ENCODE measurements at regions not wholly inside any gene's neighbourhood (a gene's known extent, or its start where the extent isn't known, plus 50 kb on each side); places are given as distances from the start of the nearest gene placed in this dataset.

DNA sequence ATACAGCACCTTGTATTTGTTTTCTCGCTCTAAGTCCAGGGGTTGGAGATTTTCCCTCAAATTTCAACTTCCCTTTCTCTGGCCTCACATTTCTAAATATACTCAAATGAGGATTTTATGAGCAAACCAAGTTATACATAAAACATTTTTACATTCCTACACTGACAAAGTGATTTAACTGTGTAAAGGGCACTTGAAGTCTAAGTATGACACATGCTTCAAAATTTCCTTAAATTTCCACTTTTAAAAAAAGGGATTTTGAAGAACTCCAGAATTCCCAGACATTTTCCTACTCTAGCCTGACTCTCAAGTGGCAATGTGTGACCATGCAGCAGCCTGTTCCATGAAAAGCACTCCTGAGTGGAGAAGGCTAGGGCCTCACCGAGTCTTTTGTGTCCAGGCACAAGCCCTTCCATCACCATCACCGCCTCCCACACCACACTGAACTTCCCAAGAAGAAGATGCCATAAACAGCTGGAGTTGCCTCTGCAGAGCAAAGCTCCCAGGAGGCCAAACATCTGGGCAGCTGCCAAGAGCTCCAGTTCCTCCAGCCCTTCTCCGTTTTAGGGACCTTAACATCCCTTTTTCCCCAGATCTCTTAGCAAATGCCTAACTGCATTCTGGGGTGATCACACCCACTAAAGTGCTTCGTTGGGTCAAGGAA is 68.9 kb downstream of the NCR2 start:
- DNase-seq (ENCODE audit: low read depth in 4 of 4, low spot score in 3 of 4) = no peak

GRCh38 chr6:41405941-41406727 is 70.7 kb downstream of the NCR2 start:
- DNase-seq (ENCODE audit: low read depth in 4 of 4, low spot score in 3 of 4) = no peak

- DNase-seq (ENCODE audit: low read depth in 4 of 4, low spot score in 3 of 4) = no peak
These were observed 71.5 kb downstream of the NCR2 start for GRCh38 chr6:41406728-41407489.

GRCh38 chr6:41408576-41408975 is 73.2 kb downstream of the NCR2 start:
- DNase-seq (ENCODE audit: low read depth in 4 of 4, low spot score in 3 of 4) = no peak

DNA sequence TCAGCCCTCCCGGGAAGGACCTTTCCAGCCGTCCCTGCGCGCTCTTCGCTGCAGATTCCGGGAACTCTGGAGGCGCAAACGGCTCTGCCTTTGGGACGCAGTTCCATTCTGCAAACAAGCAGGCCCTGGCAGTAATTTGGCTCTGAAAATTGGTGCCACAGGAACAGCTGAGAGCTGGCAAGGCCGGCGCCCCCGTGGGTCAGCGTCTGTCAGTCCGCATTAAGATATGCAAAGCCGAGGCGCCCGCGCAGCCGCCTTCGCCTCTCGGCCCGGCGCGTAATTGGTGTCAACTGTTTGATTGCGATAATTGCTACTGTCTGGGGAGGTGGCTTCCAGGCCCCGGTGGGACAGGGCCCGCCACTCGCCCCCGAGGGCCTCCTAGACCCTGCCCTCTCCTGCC is 73.6 kb downstream of the NCR2 start:
- DNase-seq (ENCODE audit: low read depth in 4 of 4, low spot score in 3 of 4) = no peak

- DNase-seq (ENCODE audit: low read depth in 4 of 4, low spot score in 3 of 4) = no peak
These were observed 74.1 kb downstream of the NCR2 start for GRCh38 chr6:41409489-41409888.

GRCh38 chr6:41411961-41412360 is 76.6 kb downstream of the NCR2 start:
- no peak for DNase-seq (ENCODE audit: low read depth in 4 of 4, low spot score in 3 of 4)

DNA sequence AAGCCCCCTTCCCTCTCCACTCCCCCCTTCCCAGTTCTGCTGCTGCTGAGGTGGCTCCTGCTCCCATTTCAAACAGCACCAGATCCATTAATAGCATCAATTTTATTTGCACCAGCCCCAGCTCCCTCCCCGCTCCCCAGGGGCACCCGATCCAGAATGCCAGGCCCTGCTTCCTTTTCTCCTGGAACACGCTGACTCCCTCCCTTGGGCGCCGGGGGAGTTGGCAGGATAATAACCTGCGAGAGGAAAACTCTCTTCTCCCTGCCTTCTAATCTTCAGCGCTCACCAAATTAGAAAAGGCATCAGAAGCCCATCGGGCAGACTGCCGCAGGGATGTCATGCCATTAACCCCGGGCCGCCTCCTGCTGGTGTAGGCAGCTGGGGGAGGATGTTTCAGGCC is 77.8 kb downstream of the NCR2 start:
- no peak for DNase-seq (ENCODE audit: low read depth in 4 of 4, low spot score in 3 of 4)

- DNase-seq (ENCODE audit: low read depth in 4 of 4, low spot score in 3 of 4) = no peak
These were observed 81.1 kb downstream of the NCR2 start for GRCh38 chr6:41416501-41416837.

DNA sequence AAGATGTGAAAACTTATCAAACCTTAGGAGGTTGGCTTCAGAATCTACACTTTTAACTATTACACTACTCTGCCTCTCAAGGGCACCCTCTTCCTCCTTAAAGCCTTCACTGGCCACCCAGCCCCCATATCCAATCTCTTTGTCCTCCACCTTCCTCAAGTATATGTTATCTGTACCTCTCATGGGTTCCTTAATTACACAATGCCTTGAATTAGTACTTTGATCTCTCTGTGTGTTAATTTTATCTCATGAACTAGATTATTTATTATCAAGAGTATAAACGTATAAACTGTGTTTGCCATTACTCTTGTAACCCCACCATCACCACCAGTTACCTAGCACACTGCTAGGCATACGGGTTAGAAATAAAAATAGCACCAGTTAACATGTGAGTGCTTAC is 83.3 kb downstream of the NCR2 start:
- DNase-seq (ENCODE audit: low read depth in 4 of 4, low spot score in 3 of 4) = no peak

GRCh38 chr6:41419385-41419784 is 84.0 kb downstream of the NCR2 start:
- no peak for DNase-seq (ENCODE audit: low read depth in 4 of 4, low spot score in 3 of 4)

DNA sequence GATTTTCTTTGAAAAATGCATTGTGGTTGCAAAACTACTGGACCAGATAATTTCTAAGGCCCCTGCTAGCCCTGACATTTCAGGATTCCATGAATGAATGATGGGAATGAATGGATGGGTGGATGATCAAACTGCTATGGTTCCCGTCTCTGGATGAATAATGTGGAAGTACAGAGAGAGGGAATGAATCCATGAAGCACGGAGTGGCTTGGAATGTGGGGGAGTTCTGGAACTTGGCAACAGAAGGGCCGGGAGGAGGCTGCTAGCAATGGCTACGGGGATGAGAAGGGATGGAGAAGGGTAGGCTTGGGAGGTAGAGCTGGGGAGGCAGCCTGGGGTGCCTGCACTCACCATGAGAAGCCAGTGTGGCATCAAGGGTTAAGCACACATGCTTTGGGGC is 84.8 kb downstream of the NCR2 start:
- no peak for DNase-seq (ENCODE audit: low read depth in 4 of 4, low spot score in 3 of 4)

GRCh38 chr6:41422161-41422560 is 86.8 kb downstream of the NCR2 start:
- no peak for DNase-seq (ENCODE audit: low read depth in 4 of 4, low spot score in 3 of 4)

DNA sequence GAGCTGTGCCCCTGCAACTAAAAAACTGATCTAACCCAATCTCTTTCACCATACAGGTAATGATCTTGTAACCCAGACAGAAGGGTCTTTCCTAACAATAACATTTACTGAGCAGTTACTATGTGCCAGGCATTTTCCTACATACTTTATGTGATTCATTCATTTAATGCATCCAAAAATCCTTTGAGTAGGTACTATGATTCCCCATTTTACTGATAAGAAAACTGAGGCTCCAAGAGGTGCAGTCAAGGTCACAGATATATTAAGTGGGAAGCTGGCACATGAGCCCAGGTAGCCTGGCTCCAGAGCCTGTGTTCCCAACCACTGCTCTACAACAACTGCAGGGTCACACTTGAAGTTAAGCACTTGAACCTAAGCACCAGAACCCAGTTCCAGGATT is 87.6 kb downstream of the NCR2 start:
- DNase-seq (ENCODE audit: low read depth in 4 of 4, low spot score in 3 of 4) = no peak

DNA sequence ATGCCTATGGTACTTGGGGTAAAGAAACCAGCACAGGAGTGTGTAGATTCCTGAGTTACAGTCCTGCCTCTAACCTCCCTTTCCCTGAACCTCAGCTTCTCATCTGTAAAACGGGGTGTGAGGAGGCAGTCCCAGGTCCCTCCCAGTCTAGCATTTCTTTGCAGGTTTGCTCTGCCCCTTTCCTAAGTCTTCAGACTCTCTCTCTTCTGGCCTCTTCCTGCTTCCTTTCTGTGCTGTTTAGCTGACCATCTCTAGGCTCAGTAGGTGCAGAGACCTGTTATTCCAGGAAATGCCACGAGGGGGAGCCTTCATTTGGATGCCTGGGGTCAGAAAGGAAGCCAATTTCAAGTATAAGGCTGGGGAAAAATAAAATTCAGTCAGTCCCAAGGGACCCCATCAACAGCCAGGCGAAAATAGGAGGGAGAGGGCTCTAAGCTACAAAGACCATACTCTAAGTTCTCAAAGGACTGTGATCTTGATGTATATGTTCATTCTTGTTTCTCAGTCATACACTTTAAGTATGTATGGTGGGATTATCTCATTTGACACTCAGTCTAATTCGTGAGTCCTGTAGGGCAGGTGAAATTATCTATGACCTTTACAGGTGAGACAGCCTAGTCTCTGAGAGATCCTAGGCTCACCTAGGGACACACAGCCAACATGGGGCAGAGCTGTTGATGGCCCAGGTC is 89.1 kb downstream of the NCR2 start:
- peak in 1 of 4 donors; percentile 82 for DNase-seq (ENCODE audit: low read depth in 4 of 4, low spot score in 3 of 4)

GRCh38 chr6:41425511-41425910 is 90.1 kb downstream of the NCR2 start:
- no peak for DNase-seq (ENCODE audit: low read depth in 4 of 4, low spot score in 3 of 4)

GRCh38 chr6:41426438-41426851 is 91.0 kb downstream of the NCR2 start:
- no peak for DNase-seq (ENCODE audit: low read depth in 4 of 4, low spot score in 3 of 4)

GRCh38 chr6:41426888-41427641 is 91.7 kb downstream of the NCR2 start:
- DNase-seq (ENCODE audit: low read depth in 4 of 4, low spot score in 3 of 4) = no peak

GRCh38 chr6:41427642-41428335 is 92.4 kb downstream of the NCR2 start:
- DNase-seq (ENCODE audit: low read depth in 4 of 4, low spot score in 3 of 4) = no peak
